Gastrocnemius medialis (tissue), 4 donors: ENCODE measurements at regions not wholly inside any gene's neighbourhood (a gene's known extent, or its start where the extent isn't known, plus 50 kb on each side); places are given as distances from the start of the nearest gene placed in this dataset.

ENCODE experiments used
- ATAC-seq, 2 donors: fragments of 150-250 bp; one replicate each; pipeline ENCODE4 v1.9.1; 2016
- DNase-seq, 2 donors: peaks; one replicate each; pipeline ENCODE4 v3.0.0-alpha.2; 2019
- H3K27ac ChIP-seq, 4 donors: fragments of 200-600 bp; sonication (generic); 1 replicate in 1 of 4; 2 replicates in 3 of 4; pipeline ENCODE4 v1.5.1; 2016 to 2018; ENCODE audit warnings: mild to moderate bottlenecking in 2 of 4, moderate library complexity in 1 of 4
- H3K27me3 ChIP-seq, 3 donors: fragments of 200-600 bp; sonication (generic) in 2 of 3; 1 replicate in 1 of 3; 2 replicates in 2 of 3; pipeline versions ENCODE4 v1.5.1 to v1.6.0; 2016 to 2019; ENCODE audit warnings: mild to moderate bottlenecking in 1 of 3, moderate library complexity in 1 of 3
- H3K36me3 ChIP-seq, 2 donors: fragments of 200-600 bp; sonication (generic) in 1 of 2; one replicate each; pipeline ENCODE4 v1.5.1; 2017 to 2018
- H3K4me1 ChIP-seq, 2 donors: fragments of 200-600 bp; sonication (generic) in 1 of 2; one replicate each; pipeline ENCODE4 v1.5.1; 2016 to 2017; ENCODE audit warnings: mild to moderate bottlenecking in 2 of 2
- H3K4me3 ChIP-seq, 4 donors: fragments of 200-600 bp; sonication (generic) in 3 of 4; 1 replicate in 1 of 4; 2 replicates in 3 of 4; pipeline ENCODE4 v1.5.1; 2016 to 2019; ENCODE audit warnings: mild to moderate bottlenecking in 2 of 4
- H3K9me3 ChIP-seq, 3 donors: fragments of 200-600 bp; sonication (generic) in 2 of 3; 1 replicate in 1 of 3; 2 replicates in 2 of 3; pipeline ENCODE4 v1.5.1; 2016 to 2019
- CTCF ChIP-seq, 5 experiments: fragments of 450-650 bp in 3 of 5; fragments of 200-600 bp in 2 of 5; sonication (generic) in 2 of 5; IDR thresholded peaks in 4 of 5; conservative IDR thresholded peaks in 1 of 5; 1 replicate in 4 of 5; 2 replicates in 1 of 5; pipeline ENCODE4 v1.5.1; 2016 to 2019; ENCODE audit warnings: antibody characterized with exemption in 5 of 5, mild to moderate bottlenecking in 3 of 5, moderate library complexity in 3 of 5
- POLR2A ChIP-seq, 2 donors: fragments of 450-650 bp; IDR thresholded peaks; one replicate each; pipeline ENCODE4 v1.6.1; 2017; ENCODE audit warnings: antibody characterized with exemption in 2 of 2, mild to moderate bottlenecking in 2 of 2, moderate library complexity in 2 of 2
- in situ Hi-C, 4 donors: fragments of 200-750 bp; cut with MboI; loops; one replicate each; pipeline versions ENCODE4 v1.15.0 to v1.8.0; 2017; ENCODE audit warnings: low sequenced_read_pairs in 4 of 4
- intact Hi-C: fragments of 100-400 bp; cut with DNase I; formaldehyde crosslinking; loops from one replicate; pipeline ENCODE4 v1.15.1; 2023; ENCODE audit warnings: low total_unique reads

GRCh38 chr15:70206668-70207067, 109.0 kb upstream of the TLE3 start:
- in situ Hi-C loops (no loop called here), intact Hi-C loops (no loop called here)
- no peak for TF ChIP-seq POLR2A (IDR thresholded peaks at IDR 0.05)
- TF ChIP-seq CTCF (IDR thresholded peaks at IDR 0.05 in 4 of 5, conservative IDR thresholded peaks at IDR 0.05 in 1 of 5) = no peak
- Histone ChIP-seq H3K27ac (no peak overlapping the region), H3K9me3 (no peaks in the 10 kb centered on the region), H3K36me3 (no peaks in the 10 kb centered on the region), H3K27me3 (peaks cover 0 to 4% (median 0%) of the 10 kb centered on the region in 3 donors), H3K4me3 (no peak overlapping the region), H3K4me1 (no peaks in the 10 kb centered on the region)
- DNase-seq = no peak
- ATAC-seq = no peak

- DNase-seq (no peak), ATAC-seq (no peak)
- Histone ChIP-seq H3K9me3 (no peaks in the 10 kb centered on the region), H3K27ac (no peak overlapping the region), H3K27me3 (no peaks in the 10 kb centered on the region), H3K4me1 (peaks cover 13 to 15% of the 10 kb centered on the region in 2 donors), H3K4me3 (no peak overlapping the region), H3K36me3 (no peaks in the 10 kb centered on the region)
- no peak for TF ChIP-seq CTCF (IDR thresholded peaks at IDR 0.05 in 4 of 5, conservative IDR thresholded peaks at IDR 0.05 in 1 of 5)
- TF ChIP-seq POLR2A (IDR thresholded peaks at IDR 0.05) = no peak
- intact Hi-C loops = no loop called here
- in situ Hi-C loops = no loop called here
Observed at GRCh38 chr15:70204652-70205051, 106.9 kb upstream of the TLE3 start.

- Histone ChIP-seq H3K9me3 (no peaks in the 10 kb centered on the region), H3K27me3 (no peaks in the 10 kb centered on the region), H3K36me3 (no peaks in the 10 kb centered on the region), H3K27ac (no peak overlapping the region), H3K4me3 (no peak overlapping the region), H3K4me1 (peaks cover 13 to 15% of the 10 kb centered on the region in 2 donors)
- DNase-seq (no peak), ATAC-seq (no peak)
- no peak for TF ChIP-seq CTCF (IDR thresholded peaks at IDR 0.05 in 4 of 5, conservative IDR thresholded peaks at IDR 0.05 in 1 of 5)
- no peak for TF ChIP-seq POLR2A (IDR thresholded peaks at IDR 0.05)
- in situ Hi-C loops (no loop called here), intact Hi-C loops (no loop called here)
Observed at GRCh38 chr15:70203981-70204560, 106.4 kb upstream of the TLE3 start.

GRCh38 chr15:70202756-70203155, 105.0 kb upstream of the TLE3 start:
- Histone ChIP-seq H3K4me1 (peaks cover 13 to 15% of the 10 kb centered on the region in 2 donors), H3K4me3 (no peak overlapping the region), H3K36me3 (no peaks in the 10 kb centered on the region), H3K27ac (no peak overlapping the region), H3K27me3 (no peaks in the 10 kb centered on the region), H3K9me3 (no peaks in the 10 kb centered on the region)
- DNase-seq = no peak
- intact Hi-C loops = no loop called here
- in situ Hi-C loops = no loop called here
- no peak for TF ChIP-seq CTCF (IDR thresholded peaks at IDR 0.05 in 4 of 5, conservative IDR thresholded peaks at IDR 0.05 in 1 of 5)
- no peak for TF ChIP-seq POLR2A (IDR thresholded peaks at IDR 0.05)
- ATAC-seq = no peak

GRCh38 chr15:70201425-70201775, 103.7 kb upstream of the TLE3 start:
- Histone ChIP-seq H3K27ac (no peak overlapping the region), H3K36me3 (no peaks in the 10 kb centered on the region), H3K9me3 (no peaks in the 10 kb centered on the region), H3K4me3 (no peak overlapping the region), H3K4me1 (peaks cover 22% of the 10 kb centered on the region in 2 donors), H3K27me3 (no peaks in the 10 kb centered on the region)
- TF ChIP-seq CTCF (IDR thresholded peaks at IDR 0.05 in 4 of 5, conservative IDR thresholded peaks at IDR 0.05 in 1 of 5) = no peak
- no peak for TF ChIP-seq POLR2A (IDR thresholded peaks at IDR 0.05)
- DNase-seq = no peak
- no peak for ATAC-seq
- in situ Hi-C loops = no loop called here
- intact Hi-C loops = loop anchor here (2.0 kb wide), 1 partner anchor 411 kb away; no protein-coding TSS in a partner anchor
